B cell (primary cell): ENCODE measurements at regions not wholly inside any gene's neighbourhood (a gene's known extent, or its start where the extent isn't known, plus 50 kb on each side); places are given as distances from the start of the nearest gene placed in this dataset.

ENCODE experiments used
- CTCF ChIP-seq: fragments of 200-600 bp; IDR thresholded peaks from one replicate; pipeline ENCODE4 v1.8.0; 2022; ENCODE audit warnings: antibody characterized with exemption, mild to moderate bottlenecking
- EZH2 ChIP-seq: IDR thresholded peaks from 2 replicates; pipeline ENCODE4 v1.6.1; 2012; ENCODE audit warnings: borderline replicate concordance, low read depth, mild to moderate bottlenecking, moderate library complexity, low read length; ENCODE audit not compliant: insufficient read depth, poor library complexity, severe bottlenecking

- TF ChIP-seq CTCF (no peak), EZH2 (no peak)
Observed at GRCh38 chr16:86975445-86975844, 341.7 kb downstream of the C16orf95 start.
